Activated CD4-positive, alpha-beta T cell treated with anti-CD3 and anti-CD28 coated beads for 36 hours (primary cell): ENCODE measurements at regions not wholly inside any gene's neighbourhood (a gene's known extent, or its start where the extent isn't known, plus 50 kb on each side); places are given as distances from the start of the nearest gene placed in this dataset.

Experiments used
- ATAC-seq: fragments of 200-7000 bp; cut with Tn5 transposase; one replicate; pipeline ENCODE4 v1.10.0; 2021; ENCODE audit warnings: mild to moderate bottlenecking, moderate library complexity
- CTCF ChIA-PET: fragments of 350-600 bp; sonication (Branson Sonifier 250); formaldehyde crosslinking; loops from one replicate; lab custom pipeline; 2021; ENCODE audit warnings: antibody characterized with exemption; lab: Charles Lee
- POLR2A ChIA-PET: fragments of 350-600 bp; sonication (Branson Sonifier 250); formaldehyde crosslinking; loops from one replicate; lab custom pipeline; 2021; ENCODE audit warnings: antibody characterized with exemption, inconsistent platforms; lab: Charles Lee
- DNase-seq: peaks from one replicate; pipeline ENCODE4 v3.0.0-alpha.2; 2020
- H3K27ac Mint-ChIP-seq: one replicate; pipeline ENCODE4 v1.8.0; 2021; ENCODE audit warnings: mixed read lengths
- H3K27me3 Mint-ChIP-seq: one replicate; pipeline ENCODE4 v1.8.0; 2021; ENCODE audit warnings: mixed read lengths
- H3K36me3 Mint-ChIP-seq: one replicate; pipeline ENCODE4 v1.8.0; 2021; ENCODE audit warnings: low read depth, mixed read lengths
- H3K4me1 Mint-ChIP-seq: one replicate; pipeline ENCODE4 v1.8.0; 2021; ENCODE audit warnings: mixed read lengths
- H3K4me3 Mint-ChIP-seq: one replicate; pipeline ENCODE4 v1.8.0; 2021; ENCODE audit warnings: mild to moderate bottlenecking, moderate library complexity, mixed read lengths
- H3K9me3 Mint-ChIP-seq: one replicate; pipeline ENCODE4 v1.8.0; 2021; ENCODE audit warnings: low read depth, mixed read lengths
- intact Hi-C, 2 experiments: fragments of 100-400 bp; cut with DNase I in 1 of 2; cut with micrococcal nuclease in 1 of 2; formaldehyde crosslinking; loops; one replicate each; pipeline versions ENCODE4 v1.14.2 to v1.15.1; 2022 to 2024; cut with DNase I, micrococcal nuclease

DNA sequence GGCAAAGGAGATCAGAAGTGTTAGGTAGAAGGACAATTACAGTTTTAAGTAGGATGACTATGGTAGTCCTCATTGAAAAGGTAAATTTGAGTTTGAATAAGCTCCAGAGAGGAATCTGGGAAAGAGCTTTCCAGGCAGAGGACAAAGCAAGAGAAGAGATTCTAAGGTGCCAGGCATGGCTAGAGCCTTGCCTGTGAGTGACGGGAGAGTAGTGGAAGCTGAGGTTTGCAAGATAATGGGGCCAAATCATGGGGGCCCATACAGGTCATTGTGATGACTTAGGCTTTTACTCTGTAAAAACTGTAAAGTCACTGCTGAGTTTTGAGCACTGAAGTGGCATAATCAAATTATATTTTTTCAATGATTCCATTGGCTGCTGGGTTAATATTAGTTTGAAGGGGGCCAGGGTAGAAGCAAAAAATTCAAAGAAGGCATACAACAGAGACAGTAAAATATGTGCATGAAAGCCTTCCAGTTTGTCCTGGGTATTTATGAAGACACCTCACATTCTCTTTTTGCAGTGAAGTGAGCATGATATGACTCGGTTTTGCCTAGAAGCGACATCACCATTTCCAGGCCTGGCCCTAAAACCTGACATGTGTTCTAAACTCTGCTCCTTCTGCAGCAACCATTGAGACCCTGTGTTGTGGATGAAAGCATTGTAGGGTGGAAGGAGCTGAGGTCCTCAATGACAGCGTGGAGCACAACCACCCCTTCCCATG lies 279.8 kb upstream of the TNC start:
- Mint-ChIP-seq H3K9me3 (no peaks in the 10 kb centered on the region), H3K4me3 (no peak overlapping the region), H3K4me1 (no peaks in the 10 kb centered on the region), H3K27ac (no peak overlapping the region), H3K27me3 (peaks cover 13% of the 10 kb centered on the region), H3K36me3 (no peaks in the 10 kb centered on the region)
- intact Hi-C loops, result no loop called here
- ATAC-seq, result no peak
- ChIA-PET CTCF (no interaction called here), POLR2A (no interaction called here)
- no peak for DNase-seq

DNA sequence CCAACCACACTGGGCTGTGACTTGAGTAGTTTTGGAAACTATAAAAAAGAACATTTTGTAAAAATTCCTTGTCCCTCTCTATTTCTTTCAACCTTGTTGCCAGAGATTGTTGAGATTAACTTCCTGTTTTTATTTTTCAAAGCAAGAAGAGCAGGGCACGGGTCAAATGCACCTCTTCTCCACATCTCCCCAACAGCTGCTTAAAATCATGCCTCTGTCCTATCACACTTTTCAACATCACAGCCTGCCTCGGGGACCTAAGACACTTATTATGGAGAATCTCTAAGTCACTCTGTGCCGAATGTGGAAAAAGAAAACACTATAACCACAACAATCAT lies 280.3 kb upstream of the TNC start:
- Mint-ChIP-seq H3K9me3 (no peaks in the 10 kb centered on the region), H3K27me3 (peaks cover 13% of the 10 kb centered on the region), H3K27ac (no peak overlapping the region), H3K4me1 (no peaks in the 10 kb centered on the region), H3K4me3 (no peak overlapping the region), H3K36me3 (no peaks in the 10 kb centered on the region)
- POLR2A ChIA-PET, result no interaction called here
- intact Hi-C loops, result no loop called here
- CTCF ChIA-PET, result no interaction called here
- no peak for DNase-seq
- ATAC-seq, result no peak

DNA sequence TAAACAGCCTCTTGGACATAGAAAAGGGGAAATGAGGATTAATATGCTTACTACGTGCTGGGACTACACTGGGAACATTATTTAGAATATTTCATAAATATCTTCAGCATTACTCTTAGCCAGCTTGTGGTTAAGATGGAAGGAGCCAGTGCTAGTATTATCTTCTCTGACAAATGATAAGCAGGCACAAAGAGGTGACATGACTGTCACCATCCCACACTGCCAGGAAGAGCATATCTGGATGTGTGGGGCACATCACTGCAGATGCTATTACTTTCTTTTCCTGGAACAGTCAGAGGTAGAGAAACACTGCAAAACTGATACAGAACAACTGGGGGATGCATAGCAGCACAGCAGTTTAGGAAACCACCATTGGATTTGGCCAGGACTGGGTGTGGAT lies 281.0 kb upstream of the TNC start:
- Mint-ChIP-seq H3K4me1 (no peaks in the 10 kb centered on the region), H3K9me3 (no peaks in the 10 kb centered on the region), H3K36me3 (no peaks in the 10 kb centered on the region), H3K27me3 (peaks cover 13% of the 10 kb centered on the region), H3K27ac (no peak overlapping the region), H3K4me3 (no peak overlapping the region)
- POLR2A ChIA-PET, result no interaction called here
- DNase-seq, result no peak
- CTCF ChIA-PET, result no interaction called here
- no peak for ATAC-seq
- intact Hi-C loops, result no loop called here

DNA sequence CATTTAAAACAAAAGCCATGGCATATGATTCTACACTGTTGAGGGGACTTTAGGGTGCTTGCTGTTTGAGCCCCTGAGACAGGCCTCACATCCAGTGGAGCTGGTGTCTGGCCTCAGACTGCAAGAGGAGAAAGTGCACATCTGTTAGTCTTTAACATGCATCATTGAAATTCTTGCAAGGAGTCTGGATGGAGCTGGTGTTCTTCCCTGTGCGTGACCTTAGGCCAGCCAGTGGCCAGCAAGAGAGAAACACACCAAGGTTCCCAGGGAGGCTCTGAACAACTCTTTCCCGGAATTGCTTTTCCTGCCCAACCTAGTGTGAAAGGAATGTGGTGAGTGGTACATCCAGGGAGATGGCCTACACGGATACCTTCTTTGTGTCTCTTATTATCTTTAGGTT lies 282.8 kb upstream of the TNC start:
- Mint-ChIP-seq H3K4me1 (no peaks in the 10 kb centered on the region), H3K9me3 (no peaks in the 10 kb centered on the region), H3K27me3 (peaks cover 3% of the 10 kb centered on the region), H3K4me3 (no peak overlapping the region), H3K27ac (no peak overlapping the region), H3K36me3 (no peaks in the 10 kb centered on the region)
- intact Hi-C loops, result no loop called here
- DNase-seq, result no peak
- ATAC-seq, result no peak
- ChIA-PET POLR2A (no interaction called here), CTCF (no interaction called here)

DNA sequence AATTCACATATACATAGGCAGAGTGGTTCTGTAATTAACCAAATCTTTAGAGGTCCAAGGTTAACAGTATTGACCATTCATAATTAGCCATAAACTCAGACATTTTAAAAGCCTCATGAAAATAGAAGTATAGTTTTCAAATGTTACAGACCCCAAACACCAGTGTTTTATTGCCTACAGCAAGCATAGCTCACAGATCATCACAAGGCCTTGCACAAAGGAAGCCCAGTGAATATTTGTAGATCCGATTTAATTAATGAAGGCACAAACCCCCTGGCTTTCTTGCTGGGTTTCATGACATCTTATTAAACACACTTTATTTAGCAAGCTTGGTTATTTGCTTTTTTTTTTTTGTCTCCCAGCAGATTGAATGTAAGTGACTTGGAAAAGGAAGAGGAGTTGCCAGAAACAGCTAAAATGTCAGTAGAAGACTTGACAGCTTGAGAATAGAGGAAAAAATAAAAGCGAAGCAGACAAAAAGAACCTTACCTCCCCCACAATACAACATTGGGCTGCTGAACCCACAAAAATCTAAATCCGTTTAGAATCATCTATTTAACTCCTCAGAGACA lies 283.9 kb upstream of the TNC start:
- no peak for ATAC-seq
- Mint-ChIP-seq H3K27me3 (peaks cover 7% of the 10 kb centered on the region), H3K9me3 (no peaks in the 10 kb centered on the region), H3K27ac (no peak overlapping the region), H3K4me3 (no peak overlapping the region), H3K4me1 (no peaks in the 10 kb centered on the region), H3K36me3 (no peaks in the 10 kb centered on the region)
- intact Hi-C loops, result no loop called here
- ChIA-PET POLR2A (no interaction called here), CTCF (interaction anchor here (0.7 kb wide), 1 partner anchor 281 kb away, joined by 3 read pairs; no protein-coding TSS in a partner anchor)
- DNase-seq, result no peak

DNA sequence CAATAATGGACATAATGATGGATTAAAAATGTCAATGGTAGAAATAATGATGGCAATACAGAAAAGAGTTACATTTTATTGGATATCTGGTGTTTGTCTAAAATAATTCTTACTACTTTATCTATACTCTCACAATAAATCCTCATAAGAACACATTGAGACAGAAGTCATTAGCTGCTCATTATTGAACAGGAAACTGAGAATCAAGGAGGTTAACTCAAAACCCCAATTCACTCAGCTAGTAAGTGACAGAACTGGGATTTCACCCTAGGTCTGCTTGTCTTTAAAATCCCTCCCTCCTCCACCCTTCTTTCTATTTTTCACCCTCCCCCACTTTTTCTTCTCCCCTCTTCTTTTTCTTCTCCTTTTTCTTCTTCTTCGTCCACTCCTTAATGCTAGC lies 285.8 kb upstream of the TNC start:
- Mint-ChIP-seq H3K9me3 (no peaks in the 10 kb centered on the region), H3K4me1 (no peaks in the 10 kb centered on the region), H3K4me3 (no peak overlapping the region), H3K36me3 (no peaks in the 10 kb centered on the region), H3K27me3 (peaks cover 14% of the 10 kb centered on the region), H3K27ac (no peak overlapping the region)
- CTCF ChIA-PET, result no interaction called here
- no peak for DNase-seq
- no peak for ATAC-seq
- intact Hi-C loops, result no loop called here
- POLR2A ChIA-PET, result no interaction called here

DNA sequence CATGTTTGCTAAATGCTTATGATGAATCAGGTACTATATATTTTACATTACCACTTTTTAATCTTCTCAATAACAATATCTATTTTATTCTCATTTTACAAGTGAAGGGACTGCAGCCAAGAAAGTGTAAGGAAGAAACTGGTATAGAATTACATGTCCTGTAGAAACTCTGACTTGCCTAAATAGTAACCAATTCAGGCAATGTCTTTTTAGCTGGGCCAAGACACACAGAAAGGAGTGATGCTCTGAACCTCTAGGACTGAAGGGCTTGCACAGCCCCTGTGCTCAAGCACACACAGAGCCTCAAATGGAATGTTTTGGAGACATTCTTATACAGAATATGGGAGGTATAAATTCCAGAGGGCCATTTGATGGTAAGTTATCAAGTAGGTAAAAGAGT lies 286.4 kb upstream of the TNC start:
- ATAC-seq, result no peak
- H3K4me3 Mint-ChIP-seq, result no peak overlapping the region
- ChIA-PET CTCF (no interaction called here), POLR2A (no interaction called here)
- H3K4me1 Mint-ChIP-seq, result no peaks in the 10 kb centered on the region
- intact Hi-C loops, result no loop called here
- no peaks in the 10 kb centered on the region for H3K36me3 Mint-ChIP-seq
- DNase-seq, result no peak
- H3K9me3 Mint-ChIP-seq, result no peaks in the 10 kb centered on the region
- H3K27ac Mint-ChIP-seq, result no peak overlapping the region
- H3K27me3 Mint-ChIP-seq, result peaks cover 19% of the 10 kb centered on the region

DNA sequence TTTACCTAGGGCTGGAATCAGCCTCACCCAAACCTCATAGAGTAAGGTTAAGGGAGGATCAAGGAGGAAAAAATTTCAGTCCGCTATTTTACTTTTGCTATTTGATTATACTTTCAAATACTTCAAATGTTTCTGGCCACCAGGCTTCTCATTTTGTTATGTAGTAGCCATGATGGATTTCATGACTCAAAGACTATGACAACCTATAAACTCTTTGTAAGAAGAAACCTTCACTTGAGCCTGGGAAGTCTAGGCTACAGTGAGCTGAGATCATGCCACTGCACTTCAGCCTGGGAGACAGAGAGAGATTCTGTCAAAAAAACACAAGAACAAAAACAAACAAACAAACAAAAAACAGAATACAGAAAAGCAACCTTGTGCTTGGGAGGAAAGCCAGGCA lies 293.6 kb upstream of the TNC start:
- no peak for DNase-seq
- POLR2A ChIA-PET, result no interaction called here
- H3K4me3 Mint-ChIP-seq, result no peak overlapping the region
- ATAC-seq, result no peak
- intact Hi-C loops, result no loop called here
- H3K27ac Mint-ChIP-seq, result no peak overlapping the region
- CTCF ChIA-PET, result interaction anchor here (0.9 to 1.0 kb wide), 2 partner anchors 12 to 131 kb away, joined by 3 read pairs; no protein-coding TSS in a partner anchor
- peaks cover 2% of the 10 kb centered on the region for H3K9me3 Mint-ChIP-seq
- H3K4me1 Mint-ChIP-seq, result no peaks in the 10 kb centered on the region
- H3K27me3 Mint-ChIP-seq, result peaks cover 28% of the 10 kb centered on the region
- no peaks in the 10 kb centered on the region for H3K36me3 Mint-ChIP-seq

DNA sequence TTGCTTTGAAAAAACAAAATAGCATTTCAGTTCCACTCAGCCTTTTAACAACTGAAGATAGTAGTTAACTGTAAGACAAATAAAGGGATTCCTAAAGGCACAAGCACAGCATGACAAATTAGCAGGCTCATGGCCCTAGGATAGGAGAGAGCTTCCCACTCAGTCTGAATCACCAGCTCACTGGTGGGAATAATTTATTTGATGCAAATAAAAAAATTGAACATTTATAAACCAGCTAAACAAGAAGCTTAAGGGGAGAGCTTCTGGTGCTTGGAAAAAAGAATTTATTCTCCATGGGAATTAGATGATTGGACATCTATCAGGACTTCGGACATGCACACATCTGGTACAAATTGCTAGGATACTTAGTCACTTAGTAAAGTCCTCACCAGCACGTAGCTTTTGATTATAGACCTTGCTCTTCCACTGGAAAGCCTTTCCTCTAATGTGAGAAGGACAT lies 294.1 kb upstream of the TNC start:
- CTCF ChIA-PET, result no interaction called here
- no peak overlapping the region for H3K4me3 Mint-ChIP-seq
- POLR2A ChIA-PET, result no interaction called here
- intact Hi-C loops, result no loop called here
- peaks cover 28% of the 10 kb centered on the region for H3K27me3 Mint-ChIP-seq
- H3K9me3 Mint-ChIP-seq, result peaks cover 2% of the 10 kb centered on the region
- no peaks in the 10 kb centered on the region for H3K4me1 Mint-ChIP-seq
- no peaks in the 10 kb centered on the region for H3K36me3 Mint-ChIP-seq
- DNase-seq (no peak), ATAC-seq (no peak)
- no peak overlapping the region for H3K27ac Mint-ChIP-seq

DNA sequence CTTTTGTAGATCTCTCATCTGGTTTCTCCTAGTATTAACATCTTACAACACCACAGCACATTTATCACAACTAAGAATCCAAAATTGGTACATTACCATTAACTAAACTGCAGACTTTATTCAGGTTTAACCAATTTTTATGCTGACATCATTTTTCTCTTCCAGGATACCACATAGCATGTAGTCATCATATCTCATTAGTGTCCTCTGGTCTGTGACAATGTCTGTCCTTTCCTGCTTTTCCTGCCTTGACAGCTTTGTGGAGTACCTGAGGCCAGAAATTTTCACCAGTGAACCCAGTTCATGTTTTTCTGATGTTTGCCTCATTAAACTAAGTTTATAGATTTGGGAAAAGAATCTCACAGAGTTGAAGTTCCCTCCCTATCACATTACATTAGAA lies 294.7 kb upstream of the TNC start:
- H3K9me3 Mint-ChIP-seq, result peaks cover 3% of the 10 kb centered on the region

DNA sequence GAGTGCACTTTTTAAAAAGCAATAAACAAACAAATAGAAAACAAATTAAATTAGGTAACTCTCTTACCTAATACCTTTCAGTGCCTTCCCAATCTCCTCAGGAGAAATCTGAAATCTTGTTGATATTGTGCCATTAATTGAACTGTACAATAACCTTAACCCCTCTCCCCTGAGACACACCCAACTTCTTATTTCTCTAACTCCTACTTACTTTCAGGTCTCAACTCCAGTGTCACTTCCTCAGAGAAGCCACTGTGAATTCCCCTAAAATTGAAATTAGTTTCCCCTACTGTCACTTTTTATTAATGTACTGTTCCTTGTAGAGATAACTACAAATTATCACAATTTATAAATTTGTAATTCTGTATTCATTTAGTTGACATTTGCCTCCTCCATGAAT lies 295.3 kb upstream of the TNC start:
- intact Hi-C loops, result no loop called here
- no peaks in the 10 kb centered on the region for H3K4me1 Mint-ChIP-seq
- POLR2A ChIA-PET, result no interaction called here

More for the DNA sequence above, 294.7 kb upstream of the TNC start:
- intact Hi-C loops, result no loop called here
- H3K36me3 Mint-ChIP-seq, result no peaks in the 10 kb centered on the region
- no peak overlapping the region for H3K27ac Mint-ChIP-seq
- DNase-seq, result no peak
- peaks cover 26% of the 10 kb centered on the region for H3K27me3 Mint-ChIP-seq
- no peaks in the 10 kb centered on the region for H3K4me1 Mint-ChIP-seq
- POLR2A ChIA-PET, result no interaction called here
- CTCF ChIA-PET, result no interaction called here
- H3K4me3 Mint-ChIP-seq, result no peak overlapping the region
- no peak for ATAC-seq

DNA sequence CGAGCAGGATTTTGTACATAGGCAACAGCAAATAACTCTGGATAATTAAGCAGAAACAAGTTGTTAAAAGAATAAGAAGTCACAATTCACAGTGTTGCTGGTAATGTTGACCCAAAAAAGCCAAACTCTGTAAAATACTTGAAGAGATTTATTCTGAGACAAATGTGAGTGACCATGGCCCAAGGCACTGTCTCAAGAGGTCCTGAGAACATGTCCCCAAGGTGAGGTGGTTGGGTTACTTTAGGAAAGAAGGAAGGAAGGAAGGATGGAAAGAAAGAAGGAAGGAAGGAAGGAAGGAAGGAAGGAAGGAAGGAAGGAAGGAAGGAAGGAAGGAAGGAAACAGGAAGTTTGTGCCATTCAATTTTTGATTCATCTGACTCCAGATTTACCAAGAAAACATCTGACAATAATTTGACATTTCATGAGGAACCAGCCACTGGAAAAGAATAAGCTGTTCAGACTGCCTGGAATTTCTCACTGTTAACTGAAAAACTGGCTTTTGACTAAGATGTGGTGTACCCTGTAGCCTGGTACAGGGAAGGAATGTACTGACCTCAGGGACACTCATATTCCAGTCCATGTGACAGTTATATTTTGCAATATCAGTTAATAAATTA lies 295.9 kb upstream of the TNC start:
- H3K27ac Mint-ChIP-seq, result no peak overlapping the region
- POLR2A ChIA-PET, result no interaction called here
- no peaks in the 10 kb centered on the region for H3K36me3 Mint-ChIP-seq
- no peak for DNase-seq
- no peaks in the 10 kb centered on the region for H3K4me1 Mint-ChIP-seq
- intact Hi-C loops, result no loop called here
- H3K9me3 Mint-ChIP-seq, result peaks cover 5% of the 10 kb centered on the region
- H3K4me3 Mint-ChIP-seq, result no peak overlapping the region
- H3K27me3 Mint-ChIP-seq, result peaks cover 18% of the 10 kb centered on the region
- no peak for ATAC-seq
- CTCF ChIA-PET, result no interaction called here

More for the DNA sequence above, 295.3 kb upstream of the TNC start:
- DNase-seq (no peak), ATAC-seq (no peak)
- peaks cover 5% of the 10 kb centered on the region for H3K9me3 Mint-ChIP-seq
- no peak overlapping the region for H3K4me3 Mint-ChIP-seq
- no peak overlapping the region for H3K27ac Mint-ChIP-seq
- no peaks in the 10 kb centered on the region for H3K36me3 Mint-ChIP-seq
- H3K27me3 Mint-ChIP-seq, result peaks cover 23% of the 10 kb centered on the region
- CTCF ChIA-PET, result no interaction called here
